22Rv1 (cell line): ENCODE measurements at regions not wholly inside any gene's neighbourhood (a gene's known extent, or its start where the extent isn't known, plus 50 kb on each side); places are given as distances from the start of the nearest gene placed in this dataset.

Source experiments
- ZFX ChIP-seq: fragments of 450-650 bp; IDR thresholded peaks from 2 replicates; pipeline ENCODE4 v1.6.1; 2017; ENCODE audit warnings: antibody characterized with exemption, borderline replicate concordance
- TF ChIP-seq, protein P1 (sequence below): fragments of 450-650 bp; IDR thresholded peaks from 2 replicates; pipeline ENCODE4 v1.5.1; 2017; ENCODE audit warnings: mild to moderate bottlenecking

DNA sequence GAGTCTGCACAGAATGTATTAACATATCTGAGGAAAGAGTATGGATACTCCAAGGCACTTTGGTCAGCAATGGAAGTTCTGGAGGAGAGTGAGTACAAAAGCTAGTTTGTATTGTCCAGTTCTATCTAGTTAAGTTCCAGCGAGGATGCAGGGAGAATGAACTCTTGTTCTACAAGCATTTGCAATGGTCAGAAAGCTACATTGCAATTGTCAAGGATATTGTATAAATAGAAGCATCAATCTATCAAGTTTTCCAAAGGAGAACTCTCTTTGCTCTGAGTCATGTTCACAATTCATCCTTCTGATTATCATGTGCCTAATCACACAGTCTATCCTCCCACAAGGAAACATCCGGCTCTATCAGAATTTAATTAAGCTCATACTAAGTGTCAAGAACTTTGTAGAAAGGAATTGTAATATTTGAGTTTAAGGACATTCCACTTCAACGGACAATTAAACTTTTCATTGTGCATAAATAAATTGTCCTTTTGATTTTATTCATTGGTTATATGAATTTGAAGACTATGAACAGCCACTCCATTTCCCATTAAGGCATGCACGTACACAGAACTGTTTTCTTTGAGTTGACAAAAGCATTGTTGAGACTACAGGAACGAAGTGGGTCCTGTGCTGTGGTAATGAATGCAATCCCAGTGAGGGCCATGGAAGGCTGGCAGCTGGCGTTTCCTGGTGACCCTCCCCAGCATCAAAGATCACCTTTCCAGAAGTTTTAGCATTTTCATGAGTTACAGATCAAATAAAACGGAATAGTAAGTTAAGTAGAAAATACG, 973.5 kb upstream of the GOT2 start:
- TF ChIP-seq, protein P1, sequence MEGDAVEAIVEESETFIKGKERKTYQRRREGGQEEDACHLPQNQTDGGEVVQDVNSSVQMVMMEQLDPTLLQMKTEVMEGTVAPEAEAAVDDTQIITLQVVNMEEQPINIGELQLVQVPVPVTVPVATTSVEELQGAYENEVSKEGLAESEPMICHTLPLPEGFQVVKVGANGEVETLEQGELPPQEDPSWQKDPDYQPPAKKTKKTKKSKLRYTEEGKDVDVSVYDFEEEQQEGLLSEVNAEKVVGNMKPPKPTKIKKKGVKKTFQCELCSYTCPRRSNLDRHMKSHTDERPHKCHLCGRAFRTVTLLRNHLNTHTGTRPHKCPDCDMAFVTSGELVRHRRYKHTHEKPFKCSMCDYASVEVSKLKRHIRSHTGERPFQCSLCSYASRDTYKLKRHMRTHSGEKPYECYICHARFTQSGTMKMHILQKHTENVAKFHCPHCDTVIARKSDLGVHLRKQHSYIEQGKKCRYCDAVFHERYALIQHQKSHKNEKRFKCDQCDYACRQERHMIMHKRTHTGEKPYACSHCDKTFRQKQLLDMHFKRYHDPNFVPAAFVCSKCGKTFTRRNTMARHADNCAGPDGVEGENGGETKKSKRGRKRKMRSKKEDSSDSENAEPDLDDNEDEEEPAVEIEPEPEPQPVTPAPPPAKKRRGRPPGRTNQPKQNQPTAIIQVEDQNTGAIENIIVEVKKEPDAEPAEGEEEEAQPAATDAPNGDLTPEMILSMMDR = no peak
- no peak for TF ChIP-seq ZFX
